Head of caudate nucleus (tissue), 42 donors: ENCODE measurements at regions not wholly inside any gene's neighbourhood (a gene's known extent, or its start where the extent isn't known, plus 50 kb on each side); places are given as distances from the start of the nearest gene placed in this dataset.

Experiments used
- DNase-seq, 42 donors: peaks; one replicate each; pipeline versions ENCODE4 v3.0.0 to v3.0.0-alpha.2; 2020 to 2021; ENCODE audit warnings: mixed read lengths in 7 of 42
- intact Hi-C: fragments of 100-400 bp; cut with DNase I; formaldehyde crosslinking; loops from one replicate; pipeline ENCODE4 v1.15.0; 2022

GRCh38 chr18:47735041-47735702, 195.3 kb downstream of the SMAD2 start:
- DNase-seq: peak in 1 of 42 donors; percentile 7
- intact Hi-C loops: no loop called here

GRCh38 chr18:47731276-47731675, 199.2 kb downstream of the SMAD2 start:
- intact Hi-C loops: no loop called here
- no peak for DNase-seq

GRCh38 chr18:47730795-47731194, 199.7 kb downstream of the SMAD2 start:
- no peak for DNase-seq
- intact Hi-C loops: no loop called here

GRCh38 chr18:47729356-47729755, 201.1 kb downstream of the SMAD2 start:
- intact Hi-C loops: no loop called here
- DNase-seq: no peak

GRCh38 chr18:47728921-47729320, 201.5 kb downstream of the SMAD2 start:
- intact Hi-C loops: no loop called here
- no peak for DNase-seq

- intact Hi-C loops: no loop called here
- DNase-seq: no peak
These were observed 203.1 kb downstream of the SMAD2 start for GRCh38 chr18:47727409-47727808.

- DNase-seq: no peak
- intact Hi-C loops: no loop called here
These were observed 203.9 kb downstream of the SMAD2 start for GRCh38 chr18:47726550-47726949.

GRCh38 chr18:47725656-47726055, 204.8 kb downstream of the SMAD2 start:
- DNase-seq: no peak
- intact Hi-C loops: no loop called here

GRCh38 chr18:47724186-47724975, 206.1 kb downstream of the SMAD2 start:
- intact Hi-C loops: no loop called here
- DNase-seq: no peak

- no peak for DNase-seq
- intact Hi-C loops: no loop called here
These were observed 208.6 kb downstream of the SMAD2 start for GRCh38 chr18:47721876-47722275.

GRCh38 chr18:47720741-47721140, 209.7 kb downstream of the SMAD2 start:
- no peak for DNase-seq
- intact Hi-C loops: no loop called here

- no peak for DNase-seq
- intact Hi-C loops: no loop called here
These were observed 211.2 kb downstream of the SMAD2 start for GRCh38 chr18:47719096-47719780.

GRCh38 chr18:47718646-47719045, 211.8 kb downstream of the SMAD2 start:
- DNase-seq: no peak
- intact Hi-C loops: no loop called here

GRCh38 chr18:47717257-47717656, 213.2 kb downstream of the SMAD2 start:
- peak in 1 of 42 donors; percentile 13 for DNase-seq
- intact Hi-C loops: no loop called here

GRCh38 chr18:47716632-47717185, 213.8 kb downstream of the SMAD2 start:
- intact Hi-C loops: no loop called here
- DNase-seq: no peak

GRCh38 chr18:47710451-47710850, 220.0 kb downstream of the SMAD2 start:
- intact Hi-C loops: no loop called here

GRCh38 chr18:47709556-47709955, 220.9 kb downstream of the SMAD2 start:
- intact Hi-C loops: no loop called here
- no peak for DNase-seq

More at GRCh38 chr18:47710451-47710850, 220.0 kb downstream of the SMAD2 start:
- no peak for DNase-seq

- intact Hi-C loops: no loop called here
- no peak for DNase-seq
These were observed 222.3 kb downstream of the SMAD2 start for GRCh38 chr18:47708206-47708605.

- intact Hi-C loops: no loop called here
- no peak for DNase-seq
These were observed 229.3 kb downstream of the SMAD2 start for GRCh38 chr18:47701134-47701533.

GRCh38 chr18:47696870-47697269, 233.6 kb downstream of the SMAD2 start:
- no peak for DNase-seq
- intact Hi-C loops: no loop called here
